Prostate gland (tissue), 2 donors: ENCODE measurements at regions not wholly inside any gene's neighbourhood (a gene's known extent, or its start where the extent isn't known, plus 50 kb on each side); places are given as distances from the start of the nearest gene placed in this dataset.

Experiments
- DNase-seq: peaks from one replicate; pipeline ENCODE4 v3.0.0-alpha.2; 2019; ENCODE audit warnings: low spot score
- H3K27ac ChIP-seq, 2 donors: fragments of 200-600 bp; sonication (generic); 2 replicates each; pipeline ENCODE4 v1.5.1; 2017 to 2019
- H3K27me3 ChIP-seq: fragments of 200-600 bp; sonication (generic); replicated peaks from 2 replicates; pipeline ENCODE4 v1.5.1; 2019; ENCODE audit not compliant: insufficient read depth
- H3K36me3 ChIP-seq, 2 donors: fragments of 200-600 bp; sonication (generic); 1 replicate in 1 of 2; 2 replicates in 1 of 2; pipeline versions ENCODE4 v1.5.1 to v1.8.1; 2017 to 2019
- H3K4me1 ChIP-seq: fragments of 200-600 bp; sonication (generic); replicated peaks from 2 replicates; pipeline ENCODE4 v1.5.1; 2019
- H3K4me3 ChIP-seq, 2 donors: fragments of 200-600 bp; sonication (generic); 2 replicates each; pipeline ENCODE4 v1.5.1; 2017 to 2019
- H3K9me3 ChIP-seq: fragments of 200-600 bp; sonication (generic); 2 replicates; pipeline ENCODE4 v1.5.1; 2017
- CTCF ChIP-seq, 4 experiments: fragments of 200-600 bp in 2 of 4; fragments of 450-650 bp in 2 of 4; sonication (generic) in 2 of 4; IDR thresholded peaks; 1 replicate in 3 of 4; 2 replicates in 1 of 4; pipeline ENCODE4 v1.5.1; 2016 to 2019; ENCODE audit warnings: antibody characterized with exemption in 4 of 4, mild to moderate bottlenecking in 2 of 4, moderate library complexity in 2 of 4
- POLR2A ChIP-seq: fragments of 450-650 bp; IDR thresholded peaks from one replicate; pipeline ENCODE4 v1.6.1; 2016; ENCODE audit warnings: antibody characterized with exemption, mild to moderate bottlenecking
- POLR2AphosphoS5 ChIP-seq: sonication (generic); formaldehyde crosslinking; IDR thresholded peaks from one replicate; pipeline ENCODE4 v1.6.1; 2017; ENCODE audit warnings: antibody characterized with exemption
- WGBS: methylation state at CpG from one replicate; pipeline ENCODE4 v1.1.5; 2018; 5-methylcytosine and 5-hydroxymethylcytosine counted together
- intact Hi-C: fragments of 100-400 bp; cut with DNase I; formaldehyde crosslinking; loops from one replicate; pipeline ENCODE4 v1.14.2; 2022

GRCh38 chr2:136362676-136363390, 244.9 kb upstream of the CXCR4 start:
- DNase-seq: no peak
- 98% methylated on average over 9 of the region's 9 CpGs for WGBS
- H3K27me3 ChIP-seq: no peaks in the 10 kb centered on the region

GRCh38 chr2:136361521-136361920, 243.6 kb upstream of the CXCR4 start:
- no peak overlapping the region for H3K27ac ChIP-seq
- no peak overlapping the region for H3K4me3 ChIP-seq
- no peaks in the 10 kb centered on the region for H3K4me1 ChIP-seq
- H3K36me3 ChIP-seq: no peaks in the 10 kb centered on the region
- TF ChIP-seq CTCF (IDR thresholded peaks at IDR 0.05) (no peak), POLR2AphosphoS5 (no peak), POLR2A (no peak)
- DNase-seq: no peak
- 98% methylated on average over 3 of the region's 3 CpGs for WGBS
- H3K9me3 ChIP-seq: no peaks in the 10 kb centered on the region
- no peaks in the 10 kb centered on the region for H3K27me3 ChIP-seq
- intact Hi-C loops: no loop called here

More at GRCh38 chr2:136362676-136363390, 244.9 kb upstream of the CXCR4 start:
- intact Hi-C loops: no loop called here
- H3K4me1 ChIP-seq: no peaks in the 10 kb centered on the region
- H3K9me3 ChIP-seq: no peaks in the 10 kb centered on the region
- no peak for TF ChIP-seq POLR2AphosphoS5
- no peak for TF ChIP-seq POLR2A
- TF ChIP-seq CTCF (IDR thresholded peaks at IDR 0.05): no peak
- no peaks in the 10 kb centered on the region for H3K36me3 ChIP-seq
- no peak overlapping the region for H3K27ac ChIP-seq
- no peak overlapping the region for H3K4me3 ChIP-seq

- Histone ChIP-seq H3K4me1 (no peaks in the 10 kb centered on the region), H3K4me3 (no peak overlapping the region), H3K27me3 (no peaks in the 10 kb centered on the region), H3K9me3 (no peaks in the 10 kb centered on the region), H3K27ac (no peak overlapping the region), H3K36me3 (no peaks in the 10 kb centered on the region)
- TF ChIP-seq CTCF (IDR thresholded peaks at IDR 0.05): no peak
- no peak for TF ChIP-seq POLR2A
- TF ChIP-seq POLR2AphosphoS5: no peak
- 96% methylated on average over 6 of the region's 6 CpGs for WGBS
- intact Hi-C loops: no loop called here
- no peak for DNase-seq
Measured at GRCh38 chr2:136360790-136361189, 242.8 kb upstream of the CXCR4 start.

- TF ChIP-seq POLR2A (no peak), CTCF (IDR thresholded peaks at IDR 0.05) (no peak), POLR2AphosphoS5 (no peak)
- intact Hi-C loops: no loop called here
- Histone ChIP-seq H3K27me3 (no peaks in the 10 kb centered on the region), H3K27ac (no peak overlapping the region), H3K4me3 (no peak overlapping the region), H3K36me3 (no peaks in the 10 kb centered on the region), H3K9me3 (no peaks in the 10 kb centered on the region), H3K4me1 (no peaks in the 10 kb centered on the region)
- 91% methylated on average over 5 of the region's 5 CpGs for WGBS
- no peak for DNase-seq
Measured at GRCh38 chr2:136359121-136359965, 241.4 kb upstream of the CXCR4 start.
